ENCODE measurements at regions not wholly inside any gene's neighbourhood (a gene's known extent, or its start where the extent isn't known, plus 50 kb on each side); places are given as distances from the start of the nearest gene placed in this dataset.

DNA sequence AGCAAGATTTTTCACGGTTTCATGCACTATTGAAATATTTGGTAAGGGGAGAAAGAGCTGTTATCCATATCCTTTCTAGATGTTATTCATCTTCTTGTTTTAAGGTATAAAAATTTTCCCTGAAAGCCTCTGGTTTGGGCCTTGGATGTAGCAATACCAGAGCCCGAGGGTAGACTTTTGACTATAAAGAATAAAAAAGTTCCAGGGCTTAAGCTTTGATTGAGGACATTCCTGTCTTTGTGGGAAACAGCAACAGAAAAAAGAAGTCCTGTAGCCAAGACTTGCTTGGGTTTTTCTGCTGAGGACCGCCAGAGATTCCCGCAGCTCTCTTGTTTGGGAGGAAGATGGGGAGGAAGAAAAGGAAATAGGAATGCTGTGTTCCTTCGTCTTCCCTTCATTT lies 440.0 kb upstream of the WWC1 start:
- ChIA-PET CTCF (ENCODE audit: low intra/inter-chr PET ratio, low total read pairs) (no interaction called here), POLR2A (no interaction called here)
- no peak overlapping the region for H3K4me2 ChIP-seq (ENCODE audit: low read depth, low read length)
- FAIRE-seq (no peak), ATAC-seq (no peak), DNase-seq (ENCODE audit: low spot score) (no peak)
- no peaks in the 10 kb centered on the region for H3K27me3 ChIP-seq (ENCODE audit: control insufficient read depth in 1 of 2, insufficient read depth in 2 of 2, low read length in 2 of 2)
- H3K4me1 ChIP-seq (ENCODE audit: insufficient read depth, low read length), result no peaks in the 10 kb centered on the region
- H4K20me1 ChIP-seq (ENCODE audit: insufficient read depth, low read length), result no peaks in the 10 kb centered on the region
- H3K4me3 ChIP-seq (replicated peaks in 1 of 3; ENCODE audit: insufficient read depth in 1 of 3, low read depth in 2 of 3, low read length in 3 of 3), result no peak overlapping the region
- H2AFZ ChIP-seq (ENCODE audit: low read length), result no peak overlapping the region
- H3K9ac ChIP-seq (ENCODE audit: insufficient read depth, low read depth, low read length), result no peak overlapping the region
- BruUV-seq (replicated peaks), result no TSS peak
- 2% methylated on average over 5 of the region's 5 CpGs for WGBS (ENCODE audit: low lambda C conversion rate)
- no peak overlapping the region for H3K27ac ChIP-seq (ENCODE audit: extremely low read length, insufficient read depth, low read length)
- in situ Hi-C loops (cut with HindIII; ENCODE audit: extremely low pct_ligation_motif_present, low pct_unique_long_range_greater_than_20kb), result no loop called here
- intact Hi-C loops (cut with micrococcal nuclease; ENCODE audit: unreplicated experiment), result no loop called here
- no peaks in the 10 kb centered on the region for H3K36me3 ChIP-seq (replicated peaks in 1 of 2; ENCODE audit: control insufficient read depth in 1 of 2, insufficient read depth in 2 of 2, low read length in 2 of 2)
- no peak for TF ChIP-seq HDAC1 (CRISPR knock-in tag; IDR thresholded peaks at IDR 0.05)
- H3K9me3 ChIP-seq (ENCODE audit: low read length), result no peaks in the 10 kb centered on the region
- H3K79me2 ChIP-seq (ENCODE audit: insufficient read depth, low read length), result no peaks in the 10 kb centered on the region

- BruUV-seq (replicated peaks), result no TSS peak
- FAIRE-seq (no peak), DNase-seq (ENCODE audit: low spot score) (no peak), ATAC-seq (no peak)
- no peak overlapping the region for H2AFZ ChIP-seq (ENCODE audit: low read length)
- CTCF ChIA-PET (ENCODE audit: low intra/inter-chr PET ratio, low total read pairs), result no interaction called here
- no peaks in the 10 kb centered on the region for H3K27me3 ChIP-seq (ENCODE audit: control insufficient read depth in 1 of 2, insufficient read depth in 2 of 2, low read length in 2 of 2)
- POLR2A ChIA-PET, result no interaction called here
- H3K9me3 ChIP-seq (ENCODE audit: low read length), result no peaks in the 10 kb centered on the region
- no peaks in the 10 kb centered on the region for H4K20me1 ChIP-seq (ENCODE audit: insufficient read depth, low read length)
- TF ChIP-seq JUNB (CRISPR knock-in tag; IDR thresholded peaks at IDR 0.05; ENCODE audit: borderline replicate concordance) (no peak), MAFF (IDR thresholded peaks at IDR 0.05; ENCODE audit: low read depth, low read length) (peak; percentile 67), MAFK (conservative IDR thresholded peaks at IDR 0.05 in 1 of 2, IDR thresholded peaks at IDR 0.05 in 1 of 2; ENCODE audit: low read length in 2 of 2) (peak; percentile 58 to 82; a peak in 3 of 4 replicates)
- H3K27ac ChIP-seq (ENCODE audit: extremely low read length, insufficient read depth, low read length), result no peak overlapping the region
- intact Hi-C loops (cut with micrococcal nuclease; ENCODE audit: unreplicated experiment) (no loop called here), in situ Hi-C loops (cut with HindIII; ENCODE audit: extremely low pct_ligation_motif_present, low pct_unique_long_range_greater_than_20kb) (no loop called here)
- H3K4me1 ChIP-seq (ENCODE audit: insufficient read depth, low read length), result no peaks in the 10 kb centered on the region
- H3K4me2 ChIP-seq (ENCODE audit: low read depth, low read length), result no peak overlapping the region
- H3K9ac ChIP-seq (ENCODE audit: insufficient read depth, low read depth, low read length), result no peak overlapping the region
- H3K4me3 ChIP-seq (replicated peaks in 1 of 3; ENCODE audit: insufficient read depth in 1 of 3, low read depth in 2 of 3, low read length in 3 of 3), result no peak overlapping the region
- 30% methylated on average over 5 of the region's 5 CpGs for WGBS (ENCODE audit: low lambda C conversion rate)
- H3K36me3 ChIP-seq (replicated peaks in 1 of 2; ENCODE audit: control insufficient read depth in 1 of 2, insufficient read depth in 2 of 2, low read length in 2 of 2), result no peaks in the 10 kb centered on the region
- H3K79me2 ChIP-seq (ENCODE audit: insufficient read depth, low read length), result no peaks in the 10 kb centered on the region
These were observed 438.9 kb upstream of the WWC1 start for GRCh38 chr5:167852515-167852914.
